GM23248 (cell line): ENCODE measurements at regions not wholly inside any gene's neighbourhood (a gene's known extent, or its start where the extent isn't known, plus 50 kb on each side); places are given as distances from the start of the nearest gene placed in this dataset.

Experiments
- DNase-seq: peaks from one replicate; pipeline ENCODE4 v3.0.0-alpha.2; 2015
- H2AFZ ChIP-seq: fragments of 200-600 bp; sonication (generic); 2 replicates; pipeline ENCODE4 v1.6.1; 2016; ENCODE audit warnings: antibody characterized with exemption
- H3F3A ChIP-seq: fragments of 200-600 bp; sonication (generic); 2 replicates; pipeline ENCODE4 v1.6.1; 2016; ENCODE audit warnings: mild to moderate bottlenecking, antibody characterized with exemption, mixed run types; ENCODE audit not compliant: insufficient read depth
- H3K27ac ChIP-seq: fragments of 200-600 bp; sonication (generic); 2 replicates; pipeline ENCODE4 v1.5.1; 2016; ENCODE audit warnings: mild to moderate bottlenecking
- H3K27me3 ChIP-seq: fragments of 200-600 bp; sonication (generic); replicated peaks from 2 replicates; pipeline ENCODE4 v1.6.1; 2016; ENCODE audit warnings: mild to moderate bottlenecking; ENCODE audit not compliant: insufficient read depth
- H3K36me3 ChIP-seq: fragments of 200-600 bp; sonication (generic); 2 replicates; pipeline ENCODE4 v1.6.1; 2016; ENCODE audit warnings: low read depth, mild to moderate bottlenecking
- H3K4me1 ChIP-seq: fragments of 200-600 bp; sonication (generic); 2 replicates; pipeline ENCODE4 v1.6.1; 2016; ENCODE audit warnings: mild to moderate bottlenecking; ENCODE audit not compliant: insufficient read depth
- H3K4me2 ChIP-seq: fragments of 200-600 bp; sonication (generic); one replicate; pipeline ENCODE4 v1.6.1; 2016; ENCODE audit warnings: mild to moderate bottlenecking; ENCODE audit not compliant: unreplicated experiment
- H3K4me3 ChIP-seq: fragments of 200-600 bp; sonication (generic); 2 replicates; pipeline ENCODE4 v1.5.1; 2016; ENCODE audit warnings: mild to moderate bottlenecking
- H3K79me2 ChIP-seq: fragments of 200-600 bp; sonication (generic); 2 replicates; pipeline ENCODE4 v1.6.1; 2016; ENCODE audit warnings: mild to moderate bottlenecking; ENCODE audit not compliant: insufficient read depth
- H3K9ac ChIP-seq: fragments of 200-600 bp; sonication (generic); 2 replicates; pipeline ENCODE4 v1.6.1; 2016; ENCODE audit warnings: mild to moderate bottlenecking
- H3K9me2 ChIP-seq: fragments of 200-600 bp; sonication (generic); 2 replicates; pipeline ENCODE4 v1.6.1; 2016; ENCODE audit warnings: mixed run types, mild to moderate bottlenecking, moderate library complexity; ENCODE audit not compliant: insufficient read depth
- H3K9me3 ChIP-seq: fragments of 200-600 bp; sonication (generic); one replicate; pipeline ENCODE4 v1.6.1; 2017; ENCODE audit warnings: low read depth
- H4K20me1 ChIP-seq: fragments of 200-600 bp; sonication (generic); 2 replicates; pipeline ENCODE4 v1.6.0; 2016; ENCODE audit not compliant: insufficient read depth
- EZH2 ChIP-seq: fragments of 200-600 bp; sonication (generic); IDR thresholded peaks from 2 replicates; pipeline ENCODE4 v1.6.1; 2018; ENCODE audit warnings: antibody characterized with exemption, mild to moderate bottlenecking; ENCODE audit not compliant: insufficient read depth, poor library complexity, severe bottlenecking
- EZH2phosphoT487 ChIP-seq: fragments of 200-600 bp; sonication (generic); IDR thresholded peaks from 2 replicates; pipeline ENCODE4 v1.6.1; 2018; ENCODE audit warnings: antibody characterized with exemption, moderate library complexity, mild to moderate bottlenecking, low read depth; ENCODE audit not compliant: insufficient read depth
- WGBS, 2 experiments: methylation state at CpG; one replicate each; pipeline ENCODE4 v1.1.6; 2015 to 2017; ENCODE audit warnings: low lambda C conversion rate in 2 of 2, low coverage in 1 of 2; ENCODE audit errors: missing lambda C conversion rate in 2 of 2; 5-methylcytosine and 5-hydroxymethylcytosine counted together
- in situ Hi-C: fragments of 300-500 bp; cut with MboI; formaldehyde crosslinking; loops from 2 replicates; pipeline ENCODE4 v1.15.0; 2020

DNA sequence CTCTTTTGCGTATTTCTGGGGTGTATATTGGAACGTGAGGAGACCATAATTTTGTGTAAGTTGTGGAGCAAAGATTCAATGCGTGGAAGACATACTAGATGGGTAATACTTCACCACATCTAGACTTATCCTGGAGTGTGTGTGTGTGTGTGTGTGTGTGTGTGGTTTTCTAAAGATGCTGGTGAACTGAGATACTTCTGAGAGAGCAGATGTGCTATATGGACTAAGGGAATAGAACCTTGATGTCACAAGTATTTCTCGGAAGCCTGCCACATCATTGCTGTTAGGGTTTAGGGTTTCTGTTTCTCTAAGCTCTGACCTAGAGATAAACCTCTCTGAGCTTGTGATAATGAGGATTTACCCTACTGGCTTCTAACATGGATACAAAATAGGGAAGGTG is 138.8 kb downstream of the DACT1 start:
- no peaks in the 10 kb centered on the region for H3K27me3 ChIP-seq
- H3K27ac ChIP-seq: no peak overlapping the region
- no peaks in the 10 kb centered on the region for H4K20me1 ChIP-seq
- no peaks in the 10 kb centered on the region for H3K9me3 ChIP-seq
- no peaks in the 10 kb centered on the region for H3K36me3 ChIP-seq
- no peak for DNase-seq
- no peaks in the 10 kb centered on the region for H3K4me1 ChIP-seq
- H3K4me3 ChIP-seq: no peak overlapping the region
- H3K9ac ChIP-seq: no peak overlapping the region
- TF ChIP-seq EZH2 (no peak), EZH2phosphoT487 (no peak)
- 64 to 69% methylated on average over 4 of the region's 4 CpGs for WGBS, 2 experiments
- no peaks in the 10 kb centered on the region for H3K9me2 ChIP-seq
- in situ Hi-C loops: no loop called here
- H3K4me2 ChIP-seq: no peak overlapping the region
- no peak overlapping the region for H2AFZ ChIP-seq
- H3F3A ChIP-seq: no peaks in the 10 kb centered on the region
- no peaks in the 10 kb centered on the region for H3K79me2 ChIP-seq

- H2AFZ ChIP-seq: no peak overlapping the region
- H3K27me3 ChIP-seq: no peaks in the 10 kb centered on the region
- no peak for TF ChIP-seq EZH2
- TF ChIP-seq EZH2phosphoT487: no peak
- no peaks in the 10 kb centered on the region for H3K79me2 ChIP-seq
- no peak overlapping the region for H3K4me3 ChIP-seq
- H3K9me2 ChIP-seq: no peaks in the 10 kb centered on the region
- no peaks in the 10 kb centered on the region for H3K9me3 ChIP-seq
- H4K20me1 ChIP-seq: no peaks in the 10 kb centered on the region
- H3K27ac ChIP-seq: no peak overlapping the region
- H3K4me2 ChIP-seq: no peak overlapping the region
- no peaks in the 10 kb centered on the region for H3F3A ChIP-seq
- WGBS, 2 experiments: 80% methylated on average over 7 of the region's 7 CpGs
- DNase-seq: no peak
- in situ Hi-C loops: no loop called here
- H3K9ac ChIP-seq: no peak overlapping the region
- no peaks in the 10 kb centered on the region for H3K36me3 ChIP-seq
- H3K4me1 ChIP-seq: no peaks in the 10 kb centered on the region
Observed at GRCh38 chr14:58777541-58777979, 139.8 kb downstream of the DACT1 start.

GRCh38 chr14:58778202-58778601 is 140.4 kb downstream of the DACT1 start:
- DNase-seq: no peak
- Histone ChIP-seq H3K9ac (no peak overlapping the region), H3F3A (no peaks in the 10 kb centered on the region), H3K4me1 (no peaks in the 10 kb centered on the region), H3K4me3 (no peak overlapping the region), H3K4me2 (no peak overlapping the region), H4K20me1 (no peaks in the 10 kb centered on the region), H3K9me3 (no peaks in the 10 kb centered on the region), H3K9me2 (no peaks in the 10 kb centered on the region), H3K27ac (no peak overlapping the region), H3K27me3 (0 out of 2 replicates have a peak, but pooled peaks cover under 1% of the 10 kb centered on the region), H2AFZ (no peak overlapping the region), H3K36me3 (no peaks in the 10 kb centered on the region), H3K79me2 (no peaks in the 10 kb centered on the region)
- in situ Hi-C loops: no loop called here
- WGBS, 2 experiments: 90 to 100% methylated on average over 3 of the region's 3 CpGs
- TF ChIP-seq EZH2 (no peak), EZH2phosphoT487 (no peak)

DNA sequence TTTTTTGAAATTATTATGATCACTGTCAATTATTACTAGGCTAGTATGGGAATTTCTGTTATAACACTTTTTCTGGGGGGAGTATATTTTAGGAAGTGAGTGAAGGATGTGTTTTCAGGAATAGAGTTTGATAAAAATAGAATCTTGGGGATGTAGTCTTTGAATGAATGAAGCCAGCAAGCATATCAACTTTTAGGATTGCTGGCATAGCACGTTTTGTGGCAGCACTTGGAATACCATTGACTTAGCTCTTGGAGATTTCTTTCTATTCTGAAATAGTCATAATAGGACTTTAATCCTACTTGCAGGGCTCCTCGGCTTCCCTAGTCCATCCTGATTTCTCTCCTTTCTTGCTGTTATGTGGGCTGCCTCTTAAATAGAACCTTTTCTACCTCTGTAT is 141.6 kb downstream of the DACT1 start:
- Histone ChIP-seq H3K9me3 (no peaks in the 10 kb centered on the region), H3K4me1 (no peaks in the 10 kb centered on the region), H3K9me2 (no peaks in the 10 kb centered on the region), H2AFZ (no peak overlapping the region), H3K9ac (no peak overlapping the region), H3K27ac (no peak overlapping the region), H3K79me2 (no peaks in the 10 kb centered on the region), H4K20me1 (no peaks in the 10 kb centered on the region), H3K36me3 (no peaks in the 10 kb centered on the region), H3K4me2 (no peak overlapping the region), H3F3A (no peaks in the 10 kb centered on the region), H3K27me3 (0 out of 2 replicates have a peak, but pooled peaks cover 4% of the 10 kb centered on the region), H3K4me3 (no peak overlapping the region)
- TF ChIP-seq EZH2phosphoT487 (no peak), EZH2 (no peak)
- DNase-seq: no peak
- in situ Hi-C loops: no loop called here
- 62 to 76% methylated on average over 2 of the region's 2 CpGs for WGBS, 2 experiments

DNA sequence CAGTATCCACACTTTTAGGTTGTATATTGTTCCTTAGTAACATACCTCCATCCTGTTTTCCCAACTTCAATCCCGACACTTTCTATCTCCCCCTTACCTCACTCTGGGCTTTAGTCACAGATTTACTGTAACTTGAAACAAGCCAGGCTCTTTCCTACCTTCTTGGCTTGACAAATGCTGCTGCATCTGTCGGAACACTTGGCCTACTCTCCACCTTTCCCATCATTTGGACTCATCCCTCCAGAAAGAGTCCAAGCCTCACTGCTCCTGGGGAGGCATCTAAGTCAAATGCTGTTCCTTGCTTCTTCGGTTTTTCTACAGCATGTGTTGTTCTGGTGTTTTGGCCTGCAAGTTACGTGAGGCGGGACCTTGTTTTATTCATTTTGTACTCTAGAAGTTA is 142.4 kb downstream of the DACT1 start:
- no peaks in the 10 kb centered on the region for H3K9me3 ChIP-seq
- in situ Hi-C loops: no loop called here
- H3K4me2 ChIP-seq: no peak overlapping the region
- no peak overlapping the region for H3K4me3 ChIP-seq
- H3K4me1 ChIP-seq: no peaks in the 10 kb centered on the region
- H3K27ac ChIP-seq: no peak overlapping the region
- H3F3A ChIP-seq: no peaks in the 10 kb centered on the region
- TF ChIP-seq EZH2phosphoT487 (no peak), EZH2 (no peak)
- H3K36me3 ChIP-seq: no peaks in the 10 kb centered on the region
- no peak for DNase-seq
- H3K9ac ChIP-seq: no peak overlapping the region
- WGBS, 2 experiments: 96% methylated on average over 5 of the region's 5 CpGs
- H3K79me2 ChIP-seq: no peaks in the 10 kb centered on the region
- 0 out of 2 replicates have a peak, but pooled peaks cover 10% of the 10 kb centered on the region for H3K27me3 ChIP-seq
- no peak overlapping the region for H2AFZ ChIP-seq
- no peaks in the 10 kb centered on the region for H4K20me1 ChIP-seq
- H3K9me2 ChIP-seq: no peaks in the 10 kb centered on the region
